Panc1 (cell line): ENCODE measurements at regions not wholly inside any gene's neighbourhood (a gene's known extent, or its start where the extent isn't known, plus 50 kb on each side); places are given as distances from the start of the nearest gene placed in this dataset.

Experiments used
- POLR2AphosphoS5 ChIP-seq: IDR thresholded peaks from 2 replicates; pipeline ENCODE4 v1.6.1; 2012; ENCODE audit warnings: mild to moderate bottlenecking, low read depth, low read length, moderate library complexity
- TCF7L2 ChIP-seq: IDR thresholded peaks from 2 replicates; pipeline ENCODE4 v1.6.1; 2011; ENCODE audit warnings: mild to moderate bottlenecking, low read depth, low read length, inconsistent platforms

DNA sequence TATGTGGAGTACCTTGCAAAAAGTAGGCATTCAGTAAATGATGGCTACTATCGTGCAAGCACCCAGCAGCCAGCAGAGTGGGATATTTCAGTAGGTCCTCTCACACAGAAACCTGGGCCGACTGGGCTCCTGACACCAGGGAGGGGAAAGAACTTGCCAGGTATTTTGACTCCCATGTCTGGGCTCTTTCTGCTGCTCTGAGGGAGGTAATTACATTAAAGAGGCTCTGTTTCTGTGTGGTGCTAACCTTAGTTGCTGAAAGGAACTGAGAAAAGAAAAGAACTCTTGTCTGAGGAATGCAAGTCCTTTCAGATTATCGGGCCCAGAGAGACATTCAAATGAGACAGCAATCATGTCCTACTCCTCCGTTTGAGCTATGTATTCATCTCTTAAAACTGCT is 175.8 kb upstream of the MTMR8 start:
- no peak for TF ChIP-seq POLR2AphosphoS5
- TF ChIP-seq TCF7L2: no peak
